ENCODE measurements at regions not wholly inside any gene's neighbourhood (a gene's known extent, or its start where the extent isn't known, plus 50 kb on each side); places are given as distances from the start of the nearest gene placed in this dataset.

- no peak overlapping the region for H3K4me3 ChIP-seq
- no peaks in the 10 kb centered on the region for H3K36me3 ChIP-seq
- intact Hi-C loops (cut with DNase I; ENCODE audit: low total_unique reads) (no loop called here), in situ Hi-C loops (cut with MboI; ENCODE audit: low sequenced_read_pairs in 4 of 4) (no loop called here)
- no peaks in the 10 kb centered on the region for H3K27me3 ChIP-seq
- no peaks in the 10 kb centered on the region for H3K9me3 ChIP-seq
- no peak for DNase-seq
- ATAC-seq, result no peak
- no peaks in the 10 kb centered on the region for H3K4me1 ChIP-seq
- no peak overlapping the region for H3K27ac ChIP-seq
- TF ChIP-seq CTCF (IDR thresholded peaks at IDR 0.05 in 4 of 5, conservative IDR thresholded peaks at IDR 0.05 in 1 of 5) (no peak), POLR2A (IDR thresholded peaks at IDR 0.05) (no peak)
Observed at GRCh38 chr13:85533911-85534310, 265.3 kb downstream of the SLITRK6 start.

- H3K4me1 ChIP-seq, result no peaks in the 10 kb centered on the region
- no peak for DNase-seq
- in situ Hi-C loops (cut with MboI; ENCODE audit: low sequenced_read_pairs in 4 of 4) (no loop called here), intact Hi-C loops (cut with DNase I; ENCODE audit: low total_unique reads) (no loop called here)
- TF ChIP-seq POLR2A (IDR thresholded peaks at IDR 0.05) (no peak), CTCF (IDR thresholded peaks at IDR 0.05 in 4 of 5, conservative IDR thresholded peaks at IDR 0.05 in 1 of 5) (no peak)
- H3K27ac ChIP-seq, result no peak overlapping the region
- no peak overlapping the region for H3K4me3 ChIP-seq
- H3K27me3 ChIP-seq, result no peaks in the 10 kb centered on the region
- no peaks in the 10 kb centered on the region for H3K36me3 ChIP-seq
- ATAC-seq, result no peak
- H3K9me3 ChIP-seq, result no peaks in the 10 kb centered on the region
Observed at GRCh38 chr13:85529218-85529594, 270.0 kb downstream of the SLITRK6 start.

GRCh38 chr13:85528491-85529217 is 270.6 kb downstream of the SLITRK6 start:
- H3K4me3 ChIP-seq, result no peak overlapping the region
- H3K9me3 ChIP-seq, result no peaks in the 10 kb centered on the region
- no peaks in the 10 kb centered on the region for H3K27me3 ChIP-seq
- intact Hi-C loops (cut with DNase I; ENCODE audit: low total_unique reads) (no loop called here), in situ Hi-C loops (cut with MboI; ENCODE audit: low sequenced_read_pairs in 4 of 4) (no loop called here)
- no peak overlapping the region for H3K27ac ChIP-seq
- DNase-seq, result no peak
- H3K4me1 ChIP-seq, result no peaks in the 10 kb centered on the region
- TF ChIP-seq POLR2A (IDR thresholded peaks at IDR 0.05), result no peak
- no peak for TF ChIP-seq CTCF (IDR thresholded peaks at IDR 0.05 in 4 of 5, conservative IDR thresholded peaks at IDR 0.05 in 1 of 5)
- H3K36me3 ChIP-seq, result no peaks in the 10 kb centered on the region
- no peak for ATAC-seq

- no peak for TF ChIP-seq CTCF (IDR thresholded peaks at IDR 0.05 in 4 of 5, conservative IDR thresholded peaks at IDR 0.05 in 1 of 5)
- TF ChIP-seq POLR2A (IDR thresholded peaks at IDR 0.05), result no peak
- H3K27me3 ChIP-seq, result no peaks in the 10 kb centered on the region
- no peak for ATAC-seq
- H3K4me1 ChIP-seq, result no peaks in the 10 kb centered on the region
- intact Hi-C loops (cut with DNase I; ENCODE audit: low total_unique reads), result no loop called here
- H3K4me3 ChIP-seq, result no peak overlapping the region
- no peak for DNase-seq
- in situ Hi-C loops (cut with MboI; ENCODE audit: low sequenced_read_pairs in 4 of 4), result no loop called here
- no peaks in the 10 kb centered on the region for H3K9me3 ChIP-seq
- no peaks in the 10 kb centered on the region for H3K36me3 ChIP-seq
- no peak overlapping the region for H3K27ac ChIP-seq
Observed at GRCh38 chr13:85527316-85527715, 271.9 kb downstream of the SLITRK6 start.

- in situ Hi-C loops (cut with MboI; ENCODE audit: low sequenced_read_pairs in 4 of 4) (no loop called here), intact Hi-C loops (cut with DNase I; ENCODE audit: low total_unique reads) (no loop called here)
- Histone ChIP-seq H3K36me3 (no peaks in the 10 kb centered on the region), H3K9me3 (no peaks in the 10 kb centered on the region), H3K27me3 (no peaks in the 10 kb centered on the region), H3K4me3 (no peak overlapping the region), H3K4me1 (no peaks in the 10 kb centered on the region), H3K27ac (no peak overlapping the region)
- DNase-seq (no peak), ATAC-seq (no peak)
- TF ChIP-seq CTCF (IDR thresholded peaks at IDR 0.05 in 4 of 5, conservative IDR thresholded peaks at IDR 0.05 in 1 of 5) (no peak), POLR2A (IDR thresholded peaks at IDR 0.05) (no peak)
Observed at GRCh38 chr13:85525411-85525810, 273.8 kb downstream of the SLITRK6 start.
